Tibial nerve (tissue), 4 donors: ENCODE measurements at regions not wholly inside any gene's neighbourhood (a gene's known extent, or its start where the extent isn't known, plus 50 kb on each side); places are given as distances from the start of the nearest gene placed in this dataset.

ENCODE experiments used
- DNase-seq, 2 donors: peaks; one replicate each; pipeline ENCODE4 v3.0.0-alpha.2; 2019; ENCODE audit warnings: low spot score in 2 of 2
- H3K27ac ChIP-seq, 4 donors: fragments of 200-600 bp; sonication (generic) in 3 of 4; one replicate each; pipeline ENCODE4 v1.5.1; 2017 to 2019; ENCODE audit warnings: mild to moderate bottlenecking in 1 of 4
- H3K27me3 ChIP-seq, 2 donors: fragments of 200-600 bp; sonication (generic) in 1 of 2; one replicate each; pipeline versions ENCODE4 v1.5.1 to v1.6.0; 2017 to 2019
- H3K36me3 ChIP-seq, 3 donors: fragments of 200-600 bp; sonication (generic); one replicate each; pipeline ENCODE4 v1.5.1; 2018 to 2019
- H3K4me1 ChIP-seq, 4 donors: fragments of 200-600 bp; sonication (generic) in 3 of 4; one replicate each; pipeline ENCODE4 v1.5.1; 2017 to 2019
- H3K4me3 ChIP-seq, 4 donors: fragments of 200-600 bp; sonication (generic) in 3 of 4; one replicate each; pipeline ENCODE4 v1.5.1; 2017 to 2019; ENCODE audit warnings: mild to moderate bottlenecking in 1 of 4, moderate library complexity in 1 of 4
- H3K9me3 ChIP-seq, 4 donors: fragments of 200-600 bp; sonication (generic) in 3 of 4; one replicate each; pipeline ENCODE4 v1.5.1; 2017 to 2019
- EP300 ChIP-seq, 2 donors: sonication (generic); formaldehyde crosslinking; IDR thresholded peaks; one replicate each; pipeline ENCODE4 v1.6.1; 2017; ENCODE audit warnings: antibody characterized with exemption in 2 of 2, mild to moderate bottlenecking in 1 of 2
- POLR2A ChIP-seq, 2 donors: fragments of 450-650 bp; IDR thresholded peaks; one replicate each; pipeline ENCODE4 v1.6.1; 2017; ENCODE audit warnings: antibody characterized with exemption in 2 of 2, mild to moderate bottlenecking in 2 of 2, moderate library complexity in 2 of 2
- WGBS, 2 donors: methylation state at CpG; one replicate each; pipeline ENCODE4 v1.1.5; 2018; 5-methylcytosine and 5-hydroxymethylcytosine counted together
- TF ChIP-seq, protein P1 (sequence below), 5 experiments: fragments of 200-600 bp in 3 of 5; fragments of 450-650 bp in 2 of 5; sonication (generic) in 3 of 5; IDR thresholded peaks; one replicate each; pipeline ENCODE4 v1.5.1; 2016 to 2019; ENCODE audit warnings: antibody characterized with exemption in 5 of 5, mild to moderate bottlenecking in 3 of 5, moderate library complexity in 2 of 5

DNA sequence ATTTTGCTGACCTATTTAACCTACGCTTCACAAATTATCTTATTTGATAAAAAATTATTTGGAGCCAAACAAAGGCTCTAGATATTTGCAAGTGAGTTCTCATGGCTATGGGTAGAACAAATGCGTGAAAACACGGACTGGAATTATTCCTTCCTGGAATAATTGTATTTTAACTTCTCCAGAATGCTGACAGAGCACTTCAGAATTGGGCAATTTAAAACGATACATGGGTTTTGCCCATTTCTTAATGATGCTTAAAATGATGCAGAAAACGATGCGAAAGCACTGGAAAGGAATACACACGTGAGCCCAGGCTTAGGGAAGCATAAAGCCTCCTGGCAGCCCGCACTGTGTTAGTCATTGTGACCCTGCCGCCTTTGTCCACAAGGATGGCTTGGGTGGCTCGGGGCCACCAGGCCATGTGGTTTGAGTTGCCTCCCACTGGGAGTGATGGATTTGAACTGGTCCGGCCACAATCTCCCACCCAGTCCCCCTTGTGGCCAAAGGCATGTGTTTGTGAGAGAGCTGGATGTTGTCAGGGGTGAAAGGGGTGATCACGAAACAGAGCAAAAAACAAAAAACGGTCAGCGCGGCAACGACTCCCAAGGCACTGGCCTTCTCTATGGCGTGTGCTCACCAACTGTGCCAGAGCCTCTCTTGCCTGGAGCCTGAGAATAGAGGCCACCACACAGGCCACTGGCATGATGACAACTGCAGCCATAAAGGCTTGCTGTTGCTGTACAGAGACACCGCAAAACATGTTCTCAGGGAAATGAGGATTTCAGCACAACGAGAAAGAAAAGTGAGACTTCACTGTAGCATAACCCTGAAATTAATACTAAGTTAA, 234.2 kb upstream of the ADAMTS16 start:
- Histone ChIP-seq H3K4me1 (peaks cover 0 to 14% (median 0%) of the 10 kb centered on the region in 4 donors), H3K36me3 (no peaks in the 10 kb centered on the region), H3K4me3 (no peak overlapping the region), H3K9me3 (no peaks in the 10 kb centered on the region), H3K27ac (peak overlapping the region in 2 of 4 donors; percentile 3 to 43), H3K27me3 (no peaks in the 10 kb centered on the region)
- TF ChIP-seq POLR2A (IDR thresholded peaks at IDR 0.05): no peak
- TF ChIP-seq, protein P1, sequence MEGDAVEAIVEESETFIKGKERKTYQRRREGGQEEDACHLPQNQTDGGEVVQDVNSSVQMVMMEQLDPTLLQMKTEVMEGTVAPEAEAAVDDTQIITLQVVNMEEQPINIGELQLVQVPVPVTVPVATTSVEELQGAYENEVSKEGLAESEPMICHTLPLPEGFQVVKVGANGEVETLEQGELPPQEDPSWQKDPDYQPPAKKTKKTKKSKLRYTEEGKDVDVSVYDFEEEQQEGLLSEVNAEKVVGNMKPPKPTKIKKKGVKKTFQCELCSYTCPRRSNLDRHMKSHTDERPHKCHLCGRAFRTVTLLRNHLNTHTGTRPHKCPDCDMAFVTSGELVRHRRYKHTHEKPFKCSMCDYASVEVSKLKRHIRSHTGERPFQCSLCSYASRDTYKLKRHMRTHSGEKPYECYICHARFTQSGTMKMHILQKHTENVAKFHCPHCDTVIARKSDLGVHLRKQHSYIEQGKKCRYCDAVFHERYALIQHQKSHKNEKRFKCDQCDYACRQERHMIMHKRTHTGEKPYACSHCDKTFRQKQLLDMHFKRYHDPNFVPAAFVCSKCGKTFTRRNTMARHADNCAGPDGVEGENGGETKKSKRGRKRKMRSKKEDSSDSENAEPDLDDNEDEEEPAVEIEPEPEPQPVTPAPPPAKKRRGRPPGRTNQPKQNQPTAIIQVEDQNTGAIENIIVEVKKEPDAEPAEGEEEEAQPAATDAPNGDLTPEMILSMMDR (IDR thresholded peaks at IDR 0.05): peak in 4 of 5 experiments; percentile 6 to 27 (median 14)
- TF ChIP-seq EP300 (IDR thresholded peaks at IDR 0.05): no peak
- WGBS, 2 donors: 58 to 62% methylated on average over 19 of the region's 19 CpGs
- DNase-seq: peak; percentile 58 to 59

DNA sequence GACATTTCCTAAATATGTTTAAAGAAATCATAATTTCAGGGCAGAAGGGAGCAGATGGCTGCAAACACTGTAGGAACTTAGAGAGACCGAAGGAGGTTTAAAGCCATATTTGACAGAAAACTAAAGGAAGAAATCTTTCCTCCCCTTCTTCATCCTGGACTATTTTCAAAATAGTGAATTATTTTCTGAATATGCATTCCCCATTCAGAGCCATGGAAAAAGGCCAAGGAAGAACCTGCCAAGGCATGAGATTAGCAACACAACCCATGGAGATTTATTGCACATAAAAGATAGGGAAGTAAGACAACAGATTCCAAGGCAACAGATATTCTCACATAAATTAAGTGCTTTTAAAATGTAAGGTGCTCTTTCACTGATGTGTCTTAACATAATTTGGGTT, 233.3 kb upstream of the ADAMTS16 start:
- no peak overlapping the region for H3K27ac ChIP-seq
- no peak for DNase-seq
- TF ChIP-seq, protein P1 (IDR thresholded peaks at IDR 0.05): no peak
- TF ChIP-seq EP300 (IDR thresholded peaks at IDR 0.05): no peak
- no peak for TF ChIP-seq POLR2A (IDR thresholded peaks at IDR 0.05)

DNA sequence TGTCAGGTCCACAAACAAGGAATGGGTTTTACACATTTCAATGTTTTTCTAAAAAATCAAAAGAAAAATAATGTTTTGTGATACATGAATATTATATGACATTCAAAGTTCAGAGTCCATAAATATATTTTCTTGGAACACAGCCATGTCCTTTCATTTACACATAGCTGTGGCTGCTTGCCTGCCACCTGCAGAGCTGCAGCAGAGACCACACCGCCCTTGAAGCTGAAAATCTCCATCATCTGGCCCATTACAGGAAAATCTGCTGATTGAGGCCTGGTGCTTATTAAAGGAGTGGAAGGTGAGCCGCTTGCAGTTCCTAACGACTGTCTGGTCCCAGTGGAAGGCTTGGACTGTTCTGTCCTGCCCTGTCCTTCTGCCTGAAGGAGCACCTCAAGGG, 232.6 kb upstream of the ADAMTS16 start:
- no peak for DNase-seq
- Histone ChIP-seq H3K36me3 (no peaks in the 10 kb centered on the region), H3K4me1 (peaks cover 0 to 14% (median 0%) of the 10 kb centered on the region in 4 donors), H3K27me3 (no peaks in the 10 kb centered on the region), H3K9me3 (no peaks in the 10 kb centered on the region), H3K4me3 (no peak overlapping the region), H3K27ac (no peak overlapping the region)
- TF ChIP-seq, protein P1 (IDR thresholded peaks at IDR 0.05): no peak
- TF ChIP-seq EP300 (IDR thresholded peaks at IDR 0.05): no peak
- TF ChIP-seq POLR2A (IDR thresholded peaks at IDR 0.05): no peak
- WGBS, 2 donors: 73 to 83% methylated on average over 3 of the region's 3 CpGs

More for the DNA sequence above, 233.3 kb upstream of the ADAMTS16 start:
- Histone ChIP-seq H3K27me3 (no peaks in the 10 kb centered on the region), H3K4me3 (no peak overlapping the region), H3K9me3 (no peaks in the 10 kb centered on the region), H3K4me1 (peaks cover 0 to 14% (median 0%) of the 10 kb centered on the region in 4 donors), H3K36me3 (no peaks in the 10 kb centered on the region)
- WGBS, 2 donors: 64 to 69% methylated on average over 1 of the region's 1 CpG

DNA sequence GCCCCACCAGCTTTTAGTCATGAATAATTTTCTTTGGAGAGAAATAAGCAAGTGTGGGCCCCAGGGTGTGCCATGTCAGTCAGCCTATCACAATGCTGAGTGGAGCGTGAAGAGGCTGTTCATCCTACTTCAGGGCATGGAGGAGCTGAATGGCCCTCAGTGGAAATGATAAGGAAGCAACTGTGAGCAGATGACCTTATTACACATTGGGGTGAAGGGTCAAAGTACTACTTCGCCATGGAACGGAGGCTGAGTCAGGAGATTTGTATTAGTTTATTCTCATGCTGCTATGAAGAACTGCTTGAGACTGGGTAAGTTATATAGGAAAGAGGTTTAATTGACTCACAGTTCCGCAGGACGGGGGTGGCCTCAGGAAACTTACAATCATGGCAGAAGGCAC, 231.0 kb upstream of the ADAMTS16 start:
- H3K27me3 ChIP-seq: no peaks in the 10 kb centered on the region
- no peaks in the 10 kb centered on the region for H3K36me3 ChIP-seq
- H3K27ac ChIP-seq: no peak overlapping the region
- DNase-seq: no peak
- TF ChIP-seq EP300 (IDR thresholded peaks at IDR 0.05) (no peak), POLR2A (IDR thresholded peaks at IDR 0.05) (no peak)
- TF ChIP-seq, protein P1 (IDR thresholded peaks at IDR 0.05): no peak
- 72 to 75% methylated on average over 5 of the region's 5 CpGs for WGBS, 2 donors
- no peaks in the 10 kb centered on the region for H3K9me3 ChIP-seq
- H3K4me1 ChIP-seq: peaks cover 0 to 14% (median 0%) of the 10 kb centered on the region in 4 donors
- no peak overlapping the region for H3K4me3 ChIP-seq

DNA sequence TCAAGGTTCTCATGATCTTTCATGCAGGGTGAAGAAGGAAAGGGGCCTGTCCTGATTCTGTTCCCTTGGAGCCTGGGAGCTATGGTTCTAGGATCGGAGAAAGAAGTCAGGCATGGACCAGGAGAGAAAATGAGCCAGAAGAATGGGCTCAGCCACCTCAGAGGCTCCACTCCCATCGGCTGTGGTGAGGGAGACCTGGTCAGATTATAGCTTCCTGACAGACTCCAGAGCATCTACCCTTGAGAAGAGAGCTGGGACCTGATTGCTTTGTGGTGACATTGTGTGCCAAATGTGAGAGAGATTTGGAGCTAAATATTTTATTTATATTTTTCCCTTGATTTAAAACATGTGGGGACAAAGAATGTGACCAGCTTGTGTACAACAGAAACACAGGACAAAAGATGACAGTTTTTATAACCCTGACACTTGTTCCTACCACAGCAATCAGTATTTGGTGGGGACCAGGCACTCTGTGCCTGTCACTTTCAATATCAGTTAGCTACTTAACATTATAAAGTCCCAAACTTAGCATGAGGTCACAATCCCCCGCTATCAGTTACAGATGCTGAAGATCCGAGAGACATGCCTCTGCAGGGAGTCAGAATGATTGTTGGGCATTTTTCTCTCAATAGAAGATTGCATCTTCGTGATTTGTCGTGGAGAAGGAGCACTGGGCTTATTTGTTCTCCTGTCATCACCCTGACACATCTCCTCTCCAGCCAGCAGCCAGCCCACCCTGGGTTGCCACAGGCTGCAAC, 228.3 kb upstream of the ADAMTS16 start:
- no peak overlapping the region for H3K27ac ChIP-seq
- TF ChIP-seq, protein P1 (IDR thresholded peaks at IDR 0.05): no peak
- TF ChIP-seq POLR2A (IDR thresholded peaks at IDR 0.05) (no peak), EP300 (IDR thresholded peaks at IDR 0.05) (no peak)
- WGBS, 2 donors: 90 to 92% methylated on average over 6 of the region's 6 CpGs
- H3K9me3 ChIP-seq: no peaks in the 10 kb centered on the region
- no peak for DNase-seq
- no peak overlapping the region for H3K4me3 ChIP-seq
- H3K36me3 ChIP-seq: no peaks in the 10 kb centered on the region
- H3K27me3 ChIP-seq: no peaks in the 10 kb centered on the region
- H3K4me1 ChIP-seq: peaks cover 0 to 6% (median 0%) of the 10 kb centered on the region in 4 donors
